ENCODE measurements at regions not wholly inside any gene's neighbourhood (a gene's known extent, or its start where the extent isn't known, plus 50 kb on each side); places are given as distances from the start of the nearest gene placed in this dataset.

GRCh38 chr17:72244956-72245355 is 124.1 kb downstream of the SOX9 start:
- no peak for TF ChIP-seq CTCF (IDR thresholded peaks at IDR 0.05)
- TF ChIP-seq POLR2A (IDR thresholded peaks at IDR 0.05): no peak
